GM18861 (cell line): ENCODE measurements at regions not wholly inside any gene's neighbourhood (a gene's known extent, or its start where the extent isn't known, plus 50 kb on each side); places are given as distances from the start of the nearest gene placed in this dataset.
A peak's percentile ranks its signal among the peaks of the same experiment; 100 is the strongest.

Source experiments
- ATAC-seq: cut with Tn5 transposase; IDR thresholded peaks from one replicate; pipeline ENCODE4 v1.9.1; 2021; ENCODE audit not compliant: unreplicated experiment

DNA sequence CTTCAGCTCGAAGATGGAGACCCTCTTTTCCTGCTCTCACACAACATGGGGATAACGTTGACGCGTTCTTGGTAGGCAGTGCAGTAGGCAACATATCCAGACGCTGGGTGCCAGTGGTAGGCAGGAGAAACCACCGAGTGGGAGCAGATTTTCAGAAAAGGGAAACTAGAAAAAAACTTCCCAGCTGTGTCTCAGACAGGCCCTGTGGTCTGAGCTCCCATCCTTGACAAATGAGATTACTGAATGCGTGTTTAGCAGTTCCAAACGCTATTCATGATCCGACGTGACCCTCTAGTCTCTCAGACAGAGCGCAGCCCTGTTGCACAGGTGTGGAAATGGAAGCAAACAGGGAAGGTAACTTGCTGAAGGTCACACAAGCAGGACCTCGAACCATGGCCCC, 83.9 kb upstream of the DUSP22 start:
- no peak for ATAC-seq

DNA sequence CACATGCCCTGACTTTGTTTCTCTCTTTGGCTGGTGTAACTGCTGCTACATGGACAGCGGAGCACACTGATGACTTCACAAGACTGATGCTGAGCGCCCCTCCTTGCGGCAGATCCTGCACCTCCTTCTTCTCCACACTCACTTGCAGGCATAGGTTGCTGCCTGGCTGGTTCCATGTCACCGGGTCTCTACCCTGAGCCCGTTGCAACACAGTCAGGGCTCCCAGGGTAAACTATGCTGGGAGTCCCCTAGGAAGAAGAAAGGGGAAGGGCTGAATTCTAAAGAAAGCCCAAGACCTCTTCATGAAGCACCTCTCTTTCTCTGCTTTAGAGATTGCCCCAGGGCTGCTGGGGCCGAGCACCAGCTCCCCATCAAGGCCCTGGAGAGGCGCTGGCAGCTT, 83.3 kb upstream of the DUSP22 start:
- ATAC-seq = no peak

GRCh38 chr6:209432-210103, 82.7 kb upstream of the DUSP22 start:
- ATAC-seq = peak; percentile 76

GRCh38 chr6:210104-210456, 82.2 kb upstream of the DUSP22 start:
- no peak for ATAC-seq

DNA sequence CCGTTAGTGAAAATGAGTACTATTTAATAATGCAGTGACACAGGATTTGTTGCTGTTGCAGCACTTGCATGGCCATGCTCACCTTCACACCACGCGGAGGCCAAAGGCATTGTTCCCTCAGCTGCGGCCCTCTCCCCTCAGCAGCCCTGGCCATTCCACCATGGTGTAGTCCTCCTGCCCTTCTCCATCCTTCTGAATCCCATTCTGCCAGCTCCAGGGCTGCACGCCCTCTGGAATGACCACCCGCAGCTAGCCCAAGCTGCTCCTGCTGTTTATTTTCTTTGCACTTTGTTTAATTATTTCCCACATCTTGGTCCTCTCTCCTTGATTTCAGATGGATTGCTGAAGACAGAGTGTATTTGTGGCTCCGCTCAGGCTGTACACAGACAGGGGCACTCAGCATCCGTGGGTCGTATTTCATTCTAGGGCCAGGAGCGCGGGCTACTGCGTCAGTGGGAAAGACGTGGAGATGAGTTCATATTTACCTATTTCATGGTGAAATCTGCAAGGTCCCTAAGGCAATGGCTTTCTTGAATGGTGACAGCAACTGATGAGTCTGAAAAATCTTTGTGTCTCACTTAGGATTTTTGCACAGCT, 81.4 kb upstream of the DUSP22 start:
- ATAC-seq = no peak

- no peak for ATAC-seq
Observed at GRCh38 chr6:211871-212497, 80.3 kb upstream of the DUSP22 start.

- ATAC-seq = no peak
Observed at GRCh38 chr6:213284-213683, 79.0 kb upstream of the DUSP22 start.

DNA sequence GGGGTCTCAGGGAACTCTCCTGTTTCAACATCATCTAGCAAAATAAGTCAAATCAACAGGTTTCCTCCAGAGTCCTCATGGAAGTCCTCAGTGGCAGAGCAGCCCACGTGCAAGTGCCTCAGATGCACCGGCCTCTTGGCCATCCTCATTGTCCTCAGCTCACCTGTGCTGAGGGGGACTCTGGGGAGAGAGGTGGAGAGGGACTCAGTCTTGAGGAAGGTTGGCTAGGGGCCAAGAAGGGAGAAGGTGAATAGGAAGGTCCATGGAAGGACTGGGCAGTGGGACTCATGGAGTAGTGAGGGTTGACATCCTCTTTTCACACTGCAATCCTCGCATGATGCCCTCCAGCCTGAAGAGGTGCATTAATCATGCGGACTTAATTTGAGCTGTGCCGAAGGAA, 77.9 kb upstream of the DUSP22 start:
- no peak for ATAC-seq

GRCh38 chr6:215335-216034, 76.8 kb upstream of the DUSP22 start:
- ATAC-seq = no peak

DNA sequence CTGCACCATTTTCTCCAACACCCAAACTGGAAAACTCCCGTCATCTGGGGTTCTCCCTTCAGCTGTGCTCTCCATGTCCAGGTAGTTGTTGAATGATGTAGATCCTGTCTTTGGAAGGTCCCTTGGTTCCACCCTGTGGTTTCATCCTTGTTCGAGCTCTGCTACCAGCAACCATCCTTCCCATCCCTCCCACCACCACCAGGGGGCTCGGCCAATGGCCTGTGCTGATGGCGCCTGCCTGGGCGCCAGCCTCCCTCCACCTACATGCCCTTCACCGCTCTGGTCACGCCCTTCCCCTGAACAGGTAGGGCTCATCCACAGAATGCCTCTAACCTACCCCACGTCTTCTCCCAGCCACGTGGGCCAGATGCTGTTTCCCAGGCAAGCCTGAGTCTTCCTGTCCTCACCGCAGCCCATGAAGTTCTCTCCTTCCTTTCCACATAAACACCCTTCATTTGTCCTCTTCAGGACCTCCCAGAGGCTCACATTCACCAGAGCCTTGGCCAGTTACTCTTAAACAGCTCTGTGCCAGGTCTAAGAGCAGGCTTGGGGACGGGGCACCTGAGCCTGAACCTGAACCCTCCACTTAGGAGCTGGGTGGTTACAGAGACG, 75.1 kb upstream of the DUSP22 start:
- ATAC-seq = no peak

- peak; percentile 21 for ATAC-seq
Observed at GRCh38 chr6:218153-219018, 73.9 kb upstream of the DUSP22 start.

DNA sequence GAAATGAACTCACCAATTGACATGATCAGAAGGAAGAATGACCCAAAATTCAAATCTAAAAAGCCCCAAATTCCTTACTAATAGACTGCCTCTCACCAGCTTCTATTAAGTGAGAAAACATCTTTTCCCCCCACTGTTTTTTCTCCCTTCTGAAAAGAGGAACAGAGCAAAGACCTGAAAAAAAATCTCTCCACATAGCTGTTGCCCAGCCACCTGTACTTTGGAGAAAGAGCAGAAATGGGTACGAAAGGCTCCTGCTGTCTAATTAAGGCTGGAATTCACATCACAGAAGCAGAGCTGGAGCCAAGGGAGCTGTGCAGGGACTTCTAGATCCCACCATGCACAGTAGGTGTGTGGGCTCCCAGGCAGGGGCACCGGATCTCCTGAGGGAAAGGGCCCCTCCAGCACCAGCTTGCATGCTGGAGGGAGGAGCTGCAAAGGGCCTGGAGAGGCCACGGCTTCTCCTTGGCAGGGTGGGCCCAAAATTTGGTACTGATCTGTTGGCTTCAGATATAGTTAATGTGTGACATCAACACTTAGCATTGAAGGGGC, 73.2 kb upstream of the DUSP22 start:
- no peak for ATAC-seq

- no peak for ATAC-seq
Observed at GRCh38 chr6:219641-220198, 72.6 kb upstream of the DUSP22 start.

DNA sequence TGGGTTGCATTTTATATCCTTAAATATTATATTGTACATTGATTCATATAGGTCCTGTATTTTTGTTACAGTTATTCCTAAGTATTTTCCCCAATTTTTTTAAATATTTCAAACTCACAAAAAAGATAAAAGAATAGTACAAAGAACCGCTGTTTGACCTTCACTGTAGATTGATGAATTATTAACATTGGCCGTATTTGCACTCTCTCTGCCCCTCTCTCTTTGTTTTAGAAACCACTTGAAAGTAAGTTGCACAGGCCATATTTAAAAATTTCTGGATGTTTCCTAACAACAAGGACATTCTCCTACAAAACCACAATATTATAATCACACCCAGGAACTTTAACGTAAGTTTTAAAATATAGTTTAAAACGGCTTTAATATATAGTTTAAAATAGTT, 72.0 kb upstream of the DUSP22 start:
- no peak for ATAC-seq

DNA sequence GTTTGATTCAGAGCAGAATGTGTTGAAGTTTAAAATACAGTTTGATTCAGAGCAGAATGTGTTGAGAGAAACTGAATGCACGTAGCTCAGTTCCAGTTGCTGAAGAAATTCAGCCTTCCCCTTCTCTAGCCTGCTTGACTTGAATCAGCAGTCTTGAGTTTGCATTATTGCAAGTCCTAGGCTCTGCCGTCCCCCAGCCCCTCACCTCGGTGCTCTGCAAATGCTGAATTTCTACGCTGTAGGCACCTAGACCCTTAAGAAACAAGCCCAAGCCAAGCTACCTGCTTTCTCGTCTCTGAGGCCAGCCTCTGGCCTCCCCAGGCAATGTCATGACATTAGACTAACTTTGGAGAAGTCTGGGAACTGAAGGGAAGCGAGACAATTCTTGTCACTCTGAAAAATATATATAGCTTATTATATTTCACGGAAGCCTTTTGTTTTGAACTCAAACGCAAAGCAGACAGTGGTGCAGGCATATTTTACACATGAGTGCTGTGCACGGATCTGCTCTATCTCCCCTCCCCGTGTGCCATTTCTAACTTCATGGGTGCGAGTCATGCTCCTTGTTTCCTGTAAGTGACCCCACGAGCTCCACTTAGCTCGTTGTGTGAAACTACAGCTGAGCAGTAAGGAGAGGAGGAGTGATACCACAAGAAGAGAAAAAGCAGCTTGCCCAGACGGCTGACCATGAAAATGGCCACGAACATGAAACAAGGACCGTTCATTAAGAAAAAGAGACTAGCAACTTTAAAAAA, 71.4 kb upstream of the DUSP22 start:
- no peak for ATAC-seq

DNA sequence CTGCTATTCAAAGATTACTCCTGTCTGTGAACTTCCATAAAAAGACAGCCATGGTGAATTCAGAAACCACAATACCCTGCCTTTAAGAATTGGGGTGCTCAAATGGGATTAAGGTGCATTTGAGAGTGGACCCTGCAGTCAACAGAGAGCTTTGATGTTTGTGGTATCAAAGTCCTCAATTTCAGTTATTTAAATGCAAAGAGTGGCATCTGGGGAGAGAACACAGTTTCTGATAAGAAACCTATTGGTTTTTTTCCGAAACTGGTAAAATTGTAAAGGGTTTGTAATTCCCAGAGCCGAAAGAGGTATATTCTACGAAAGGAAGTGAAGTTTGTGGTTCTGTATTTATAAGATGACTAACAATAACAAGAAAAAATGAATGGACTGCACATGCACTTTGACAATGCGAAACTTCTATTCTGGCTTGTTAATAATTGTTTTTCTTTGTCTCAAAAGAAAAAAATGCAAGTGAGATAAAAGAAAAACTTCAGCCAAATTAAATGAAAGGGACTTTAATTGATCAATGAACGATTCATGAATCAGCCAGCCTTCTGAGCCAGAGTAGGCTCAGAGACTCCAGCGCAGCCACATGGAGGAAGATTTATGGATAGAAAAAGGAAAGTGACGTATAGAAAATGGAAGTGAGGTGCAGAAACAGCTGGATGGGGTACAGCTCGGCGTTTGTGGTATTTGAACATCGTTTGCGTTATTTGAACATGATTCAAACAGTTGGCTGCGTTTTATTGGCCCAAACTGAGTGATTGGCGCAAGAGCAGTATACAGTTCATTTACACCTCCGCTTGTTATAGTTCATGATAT, 70.5 kb upstream of the DUSP22 start:
- no peak for ATAC-seq

GRCh38 chr6:222468-222867, 69.8 kb upstream of the DUSP22 start:
- ATAC-seq = no peak

DNA sequence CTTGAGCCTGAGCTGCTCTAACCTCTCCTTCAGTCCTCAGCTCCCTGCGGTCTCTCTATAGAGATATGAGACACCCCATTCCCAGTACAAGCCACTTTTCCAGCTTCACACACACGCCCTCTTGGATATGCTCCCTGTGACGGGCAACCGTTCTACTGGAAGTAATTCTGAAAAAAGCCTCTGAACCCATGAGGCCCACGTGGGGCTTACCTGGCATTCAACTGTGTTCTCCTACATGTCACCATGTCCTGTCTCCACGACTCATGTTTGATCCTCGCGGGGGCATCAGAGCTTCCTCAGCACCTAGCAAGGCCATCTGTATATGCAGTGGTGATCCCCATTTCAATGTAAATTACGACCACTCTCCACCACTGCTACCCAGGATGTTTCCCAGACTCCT, 69.2 kb upstream of the DUSP22 start:
- ATAC-seq = no peak

DNA sequence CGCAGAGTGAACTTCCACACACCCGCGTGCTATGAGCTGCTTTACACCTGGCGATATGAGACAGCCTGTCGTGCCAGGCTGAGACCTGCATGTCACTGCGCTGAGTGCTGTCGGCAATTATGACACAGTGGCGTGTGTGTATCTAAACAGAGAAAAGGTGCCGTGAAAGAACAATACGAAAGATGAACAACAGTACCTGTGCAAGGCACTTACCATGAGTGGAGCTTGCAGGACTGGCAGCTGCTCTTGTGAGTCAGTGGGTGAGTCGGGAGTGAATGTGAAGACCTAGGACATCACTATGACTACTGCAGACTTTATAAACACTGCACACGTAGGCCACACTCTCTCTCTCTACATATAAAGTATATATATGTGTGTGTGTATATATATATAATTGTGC, 68.5 kb upstream of the DUSP22 start:
- ATAC-seq = no peak
